ENCODE measurements at regions not wholly inside any gene's neighbourhood (a gene's known extent, or its start where the extent isn't known, plus 50 kb on each side); places are given as distances from the start of the nearest gene placed in this dataset.

DNA sequence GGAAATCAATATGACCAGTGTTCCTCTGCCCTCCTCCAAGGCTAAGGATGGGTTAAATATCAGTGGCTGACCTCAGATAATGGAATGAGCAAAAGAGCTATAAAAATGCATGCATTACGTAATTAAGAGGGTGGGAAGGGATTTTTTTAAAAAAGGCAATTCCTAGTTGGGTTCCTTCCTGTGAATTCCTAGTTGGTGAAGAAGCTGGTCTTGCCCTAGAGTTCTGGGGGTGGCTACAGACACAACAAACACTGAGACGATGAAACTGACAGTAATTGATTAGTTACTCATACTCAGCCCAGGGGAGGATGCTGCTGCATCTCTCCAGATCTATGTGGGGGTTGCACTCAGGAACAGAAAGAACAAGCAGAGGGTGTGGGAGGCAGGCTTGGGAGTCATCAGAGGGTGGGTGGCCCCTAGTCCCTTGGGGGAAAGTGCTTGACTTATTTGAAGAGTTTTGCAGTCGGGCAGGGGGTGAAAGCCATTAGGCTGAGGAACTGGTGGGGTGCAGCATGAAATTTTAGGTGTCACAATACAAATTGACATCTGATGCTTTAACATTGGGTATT, 662.0 kb upstream of the FRG1 start:
- FAIRE-seq = no peak
- DNase-seq (ENCODE audit: extremely low spot score, insufficient read length, low read depth) = no peak

DNA sequence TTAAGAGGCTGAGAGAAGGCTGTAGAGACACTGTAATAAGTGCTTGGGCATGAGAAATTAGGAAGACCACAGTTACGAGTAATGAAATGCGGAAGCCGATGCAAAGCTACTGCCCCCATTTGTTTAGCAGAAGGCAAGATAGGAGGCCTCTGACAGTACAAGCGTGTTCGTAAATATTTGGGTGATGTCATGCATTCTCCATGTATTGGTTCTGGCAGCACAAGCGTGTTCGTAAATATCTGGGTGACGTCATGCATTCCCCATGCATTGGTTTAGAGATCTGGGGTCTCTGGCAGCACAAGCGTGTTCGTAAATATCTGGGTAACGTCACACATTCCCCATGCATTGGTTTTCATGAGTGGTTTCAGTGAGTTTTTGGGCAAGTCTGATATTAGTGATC, 661.5 kb upstream of the FRG1 start:
- no peak for FAIRE-seq
- DNase-seq (ENCODE audit: extremely low spot score, insufficient read length, low read depth) = no peak

DNA sequence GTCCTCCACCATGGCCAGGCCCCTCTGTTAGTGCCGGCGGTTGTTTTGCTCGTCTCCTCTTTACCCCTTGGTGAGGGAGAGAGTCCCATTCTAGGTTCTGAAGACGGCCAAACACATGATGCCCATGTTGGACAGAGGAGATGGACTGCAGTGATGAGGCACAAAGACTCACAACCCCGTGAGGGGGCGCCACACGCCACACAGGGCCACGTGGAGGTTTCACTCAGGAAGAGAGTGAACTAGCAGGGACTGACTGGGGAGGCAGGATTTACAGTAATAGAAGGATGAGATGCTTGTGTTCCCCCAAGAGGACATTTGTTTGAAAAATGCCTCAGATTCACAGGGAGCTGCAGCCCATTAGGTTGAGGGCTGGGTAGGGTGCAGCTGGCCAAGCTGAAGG, 655.3 kb upstream of the FRG1 start:
- FAIRE-seq (no peak), DNase-seq (ENCODE audit: extremely low spot score, insufficient read length, low read depth) (no peak)

DNA sequence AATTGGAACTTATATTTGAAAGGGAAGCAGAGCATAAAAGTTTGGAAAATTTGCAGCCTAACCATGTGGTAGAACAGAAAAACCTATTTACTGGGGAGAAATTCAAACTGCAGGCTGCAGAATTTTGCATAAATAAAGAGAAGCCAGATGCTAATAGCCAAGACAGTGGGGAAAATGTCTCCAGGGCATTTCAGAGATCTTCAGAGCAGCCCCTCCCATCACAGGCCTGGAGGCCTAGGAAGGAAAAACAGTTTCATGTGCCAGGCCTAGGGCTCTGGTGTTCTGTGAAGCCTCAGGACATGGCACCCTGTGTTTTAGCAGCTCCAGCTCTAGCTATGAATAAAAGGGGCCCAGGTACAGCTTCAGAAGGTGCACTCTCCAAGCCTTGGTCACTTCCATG, 648.7 kb upstream of the FRG1 start:
- no peak for FAIRE-seq
- DNase-seq (ENCODE audit: extremely low spot score, insufficient read length, low read depth) = no peak

DNA sequence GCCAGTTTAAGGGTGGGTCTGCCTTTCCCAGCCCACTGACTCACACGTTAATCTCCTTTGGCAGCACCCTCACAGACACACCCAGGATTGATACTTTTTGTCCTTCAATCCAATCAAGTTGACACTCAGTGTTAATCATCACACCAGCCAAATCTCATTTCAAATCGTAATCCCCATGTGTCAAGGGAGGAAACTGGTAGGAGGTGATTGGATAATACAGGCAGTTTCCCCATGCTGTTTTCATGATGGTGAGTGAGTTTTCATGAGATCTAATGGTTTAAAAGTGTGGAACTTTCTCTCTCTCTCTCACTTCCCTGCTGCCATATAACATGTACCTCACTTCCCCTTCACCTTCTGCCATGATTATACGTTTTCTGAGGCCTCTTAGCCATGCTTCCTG, 647.2 kb upstream of the FRG1 start:
- FAIRE-seq (no peak), DNase-seq (ENCODE audit: extremely low spot score, insufficient read length, low read depth) (no peak)

DNA sequence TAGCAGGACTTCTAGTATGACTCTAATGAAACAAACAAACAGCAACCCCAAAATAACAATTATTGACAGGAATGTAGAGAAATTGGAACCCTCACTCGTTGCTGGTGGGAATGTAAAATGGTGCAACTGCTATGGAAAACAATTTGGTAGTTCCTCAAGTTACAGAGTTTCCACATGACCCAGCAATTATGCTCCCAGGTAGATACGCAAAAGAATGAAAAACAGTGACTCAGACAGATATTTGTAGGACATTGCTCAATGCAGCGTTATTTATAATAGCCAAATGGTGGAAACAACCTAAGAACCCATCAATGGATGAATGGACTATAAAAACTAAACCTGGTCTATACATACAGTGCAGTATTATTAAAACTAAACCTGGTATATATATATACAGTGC, 646.1 kb upstream of the FRG1 start:
- FAIRE-seq = no peak
- no peak for DNase-seq (ENCODE audit: extremely low spot score, insufficient read length, low read depth)

DNA sequence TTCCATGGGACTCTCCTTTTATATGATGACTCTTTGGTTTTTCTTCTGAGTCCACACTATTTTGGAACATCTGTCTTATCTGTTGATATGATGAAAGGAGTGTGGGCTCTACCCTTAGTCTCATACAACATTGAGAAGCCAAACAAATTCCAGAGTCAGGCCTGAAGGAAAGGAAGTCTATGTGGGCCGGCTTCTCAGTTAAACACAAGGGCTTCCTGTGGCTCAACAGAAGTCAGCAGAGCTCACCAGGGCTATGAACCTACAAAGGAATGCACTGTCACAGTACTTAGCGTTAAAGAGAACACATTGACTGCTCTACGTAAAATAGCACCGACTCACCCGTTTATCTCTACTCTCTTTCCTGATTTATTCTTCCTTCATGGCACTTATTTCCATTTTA, 641.0 kb upstream of the FRG1 start:
- DNase-seq (ENCODE audit: extremely low spot score, insufficient read length, low read depth) = no peak
- FAIRE-seq = no peak

DNA sequence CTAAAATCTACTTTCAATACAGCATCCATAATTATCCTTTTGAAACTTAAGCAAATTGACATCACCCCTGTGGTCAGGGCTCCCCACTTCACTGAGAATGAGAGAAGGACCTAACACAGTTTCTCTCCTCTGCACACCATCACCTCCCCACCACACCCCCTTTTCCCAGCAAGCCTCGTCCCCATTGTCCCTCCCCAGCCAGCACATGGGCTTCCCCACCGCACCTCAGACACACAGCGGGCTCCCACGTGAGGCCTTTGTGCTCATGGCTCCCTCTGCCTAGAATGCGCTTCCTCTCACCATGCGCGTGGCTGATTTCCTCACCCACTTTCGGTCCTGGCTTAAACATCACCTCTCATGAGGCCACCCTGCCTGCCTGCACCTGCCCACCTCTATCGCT, 639.0 kb upstream of the FRG1 start:
- DNase-seq (ENCODE audit: extremely low spot score, insufficient read length, low read depth) = no peak
- FAIRE-seq = no peak

DNA sequence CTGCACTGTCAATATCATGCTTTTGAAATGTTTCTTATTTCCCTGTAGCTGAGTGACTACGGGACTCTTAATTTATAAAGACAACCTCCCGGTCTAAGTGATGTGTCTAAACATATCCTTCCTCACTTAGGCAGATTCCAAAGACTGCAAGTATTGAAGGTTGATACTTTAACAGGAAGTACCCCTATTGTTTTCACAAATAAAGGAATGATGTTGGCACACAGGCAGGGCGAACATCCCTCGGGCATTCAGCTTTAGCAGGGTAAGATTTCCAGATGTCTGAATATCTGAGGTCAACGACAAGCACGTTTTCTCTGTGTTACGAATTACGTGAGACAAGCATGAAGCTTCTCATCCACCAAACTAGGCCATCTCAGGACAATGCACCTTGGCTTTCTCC, 638.0 kb upstream of the FRG1 start:
- FAIRE-seq = no peak
- DNase-seq (ENCODE audit: extremely low spot score, insufficient read length, low read depth) = no peak

DNA sequence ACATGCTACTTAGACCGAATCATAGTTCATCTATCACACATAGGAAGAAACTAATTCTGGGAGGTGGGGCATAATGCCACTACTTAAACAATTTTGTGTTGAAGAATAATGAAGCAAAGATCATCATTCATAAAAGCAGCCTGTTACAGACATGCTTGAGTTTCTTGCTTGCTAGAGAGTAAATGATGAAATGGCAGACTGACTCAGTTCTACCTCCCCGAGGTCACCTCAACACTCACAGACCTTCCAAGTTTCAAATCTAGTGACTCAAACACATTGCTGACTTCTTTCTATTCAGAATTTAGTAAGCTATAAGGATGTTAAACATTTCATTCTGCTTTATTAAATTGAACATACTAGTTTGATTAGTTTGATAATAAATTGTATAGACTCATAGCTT, 636.5 kb upstream of the FRG1 start:
- FAIRE-seq (no peak), DNase-seq (ENCODE audit: extremely low spot score, insufficient read length, low read depth) (no peak)

DNA sequence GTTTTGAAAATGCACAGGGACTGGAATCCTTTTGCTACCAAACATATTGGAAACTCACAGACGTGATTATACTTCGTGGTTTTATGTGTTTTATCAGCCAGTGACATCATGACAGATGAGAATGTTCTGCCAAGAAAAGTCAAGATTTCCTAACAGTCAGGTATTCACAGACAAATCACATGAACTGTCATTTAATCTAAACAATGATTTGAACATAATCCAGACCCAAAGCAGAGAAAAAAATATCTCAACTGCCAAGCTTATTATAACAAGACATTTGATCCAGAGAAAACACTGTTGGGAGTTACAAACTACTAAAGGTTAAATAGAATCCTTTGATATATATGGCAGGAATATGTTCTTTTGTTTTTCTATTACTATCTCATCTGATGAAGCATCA, 635.9 kb upstream of the FRG1 start:
- DNase-seq (ENCODE audit: extremely low spot score, insufficient read length, low read depth) = no peak
- no peak for FAIRE-seq

DNA sequence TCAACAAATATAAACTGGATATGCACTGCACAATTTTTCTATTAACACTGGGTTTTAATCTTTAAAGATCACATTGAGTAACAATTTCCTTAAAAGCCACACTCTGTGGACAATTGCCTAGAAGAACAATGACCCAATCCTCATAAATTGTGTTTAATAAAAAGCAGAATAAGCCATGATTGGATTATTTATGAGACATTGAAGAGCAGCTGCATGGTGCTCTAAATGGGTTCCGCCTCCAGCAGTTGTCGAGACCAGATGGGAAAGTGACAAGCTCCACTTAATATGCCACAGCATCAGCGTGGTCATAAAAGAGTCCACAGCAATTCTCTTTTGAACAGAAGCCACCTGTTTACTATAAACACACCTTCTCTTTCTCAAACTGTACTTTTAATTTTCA, 635.2 kb upstream of the FRG1 start:
- DNase-seq (ENCODE audit: extremely low spot score, insufficient read length, low read depth) = no peak
- no peak for FAIRE-seq

DNA sequence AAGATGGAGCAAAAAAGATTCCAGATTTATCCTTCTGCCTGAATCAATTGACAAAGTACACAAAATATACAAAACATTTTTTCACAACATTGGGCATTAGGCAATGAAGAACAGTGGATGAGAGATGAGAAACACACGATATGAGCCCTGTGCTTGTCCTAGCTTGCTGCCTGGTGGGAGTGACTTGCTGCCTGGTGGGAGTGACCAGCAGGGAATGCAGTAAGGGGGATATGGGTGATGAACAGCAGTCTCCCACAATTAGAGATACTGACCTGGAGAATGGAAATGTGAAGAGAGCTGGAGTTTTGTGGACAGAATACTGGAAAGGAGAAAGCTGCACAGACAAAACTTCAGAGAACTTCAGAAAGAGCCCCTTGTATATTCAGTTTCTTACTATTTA, 629.4 kb upstream of the FRG1 start:
- DNase-seq (ENCODE audit: extremely low spot score, insufficient read length, low read depth) = no peak
- FAIRE-seq = no peak

DNA sequence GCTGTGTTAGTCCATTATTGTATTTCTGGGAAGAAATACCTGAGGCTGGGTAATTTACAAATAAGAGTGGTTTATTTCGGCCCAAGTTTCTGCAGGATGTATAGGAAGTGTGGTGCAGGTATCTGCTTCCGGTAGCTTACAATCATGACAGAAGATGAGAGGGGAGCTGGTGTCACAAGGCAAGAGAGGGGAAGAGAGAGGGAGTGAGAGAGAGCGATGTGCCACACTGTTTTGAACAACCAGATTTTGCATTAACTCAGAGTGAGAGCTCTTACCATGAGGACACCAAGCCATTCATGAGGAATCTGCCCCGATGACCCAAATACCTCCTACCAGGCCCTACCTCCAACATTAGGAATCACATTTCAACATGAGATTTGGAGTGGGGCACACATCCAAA, 627.6 kb upstream of the FRG1 start:
- DNase-seq (ENCODE audit: extremely low spot score, insufficient read length, low read depth) = no peak
- no peak for FAIRE-seq

DNA sequence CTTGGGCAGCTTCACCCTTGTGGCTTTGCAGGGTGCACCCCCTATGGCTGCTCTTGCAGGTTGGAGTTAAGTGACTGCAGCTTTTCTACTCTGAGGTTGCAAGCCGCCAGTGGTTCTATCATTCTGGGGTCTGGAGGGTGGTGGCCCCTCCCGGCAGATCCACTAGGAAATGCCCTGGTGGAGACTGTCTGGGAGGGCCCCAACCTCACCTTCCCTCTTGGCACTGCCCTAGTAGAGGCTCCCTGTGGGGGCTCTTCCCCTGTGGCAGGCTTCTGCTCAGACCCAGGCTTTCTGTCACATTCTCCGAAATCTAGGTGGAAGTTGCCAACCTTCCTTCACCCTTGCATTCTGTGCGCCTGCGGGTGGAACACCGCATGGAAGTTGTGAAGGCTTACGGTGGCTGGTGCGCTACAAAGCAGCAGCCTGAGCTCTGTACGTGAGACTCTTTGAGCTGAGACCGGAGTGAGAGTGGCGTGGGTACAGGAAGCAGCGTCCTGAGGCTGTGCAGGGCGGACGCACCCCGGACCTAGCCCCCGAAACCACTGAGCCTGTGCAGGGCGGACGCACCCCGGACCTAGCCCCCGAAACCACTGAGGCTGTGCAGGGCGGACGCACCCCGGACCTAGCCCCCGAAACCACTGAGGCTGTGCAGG, 626.7 kb upstream of the FRG1 start:
- FAIRE-seq (no peak), DNase-seq (ENCODE audit: extremely low spot score, insufficient read length, low read depth) (no peak)

DNA sequence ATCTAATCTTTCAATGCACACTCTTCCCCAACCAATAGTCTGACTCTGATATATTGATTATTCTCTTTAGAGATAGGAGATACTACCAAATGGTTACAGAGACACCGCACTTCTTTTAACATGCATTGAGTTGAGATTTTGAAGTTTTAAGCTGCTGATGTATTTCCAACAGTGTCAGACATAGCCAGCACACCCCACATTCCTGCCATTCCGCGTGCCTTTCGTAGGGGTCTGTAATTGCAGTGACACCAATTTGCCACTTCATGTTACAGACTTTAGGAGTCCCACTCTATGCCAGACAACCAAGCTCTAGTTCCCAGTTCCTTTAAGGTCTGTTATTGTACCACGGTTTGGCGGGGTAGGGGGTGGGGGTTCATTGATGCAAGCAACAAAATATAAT, 618.2 kb upstream of the FRG1 start:
- DNase-seq (ENCODE audit: extremely low spot score, insufficient read length, low read depth) (no peak), FAIRE-seq (no peak)

DNA sequence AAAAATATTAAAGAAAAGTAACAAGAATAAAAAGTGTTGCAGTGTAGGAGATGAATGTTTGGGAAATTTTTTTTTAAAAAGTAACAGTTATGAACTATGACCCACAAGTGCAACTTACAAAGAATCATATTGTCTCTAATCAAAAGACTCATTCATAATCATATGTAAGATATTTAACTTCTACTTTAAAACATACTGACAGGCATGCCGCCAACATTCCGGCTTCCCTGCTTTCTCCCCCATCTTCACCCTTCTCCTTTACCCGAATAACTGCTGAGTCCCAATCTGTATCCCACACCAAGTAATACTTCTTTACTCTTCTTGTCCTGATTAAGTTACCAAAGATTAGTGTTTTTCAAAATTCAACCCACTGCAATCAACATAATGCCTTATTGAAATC, 598.8 kb upstream of the FRG1 start:
- DNase-seq (ENCODE audit: extremely low spot score, insufficient read length, low read depth) (no peak), FAIRE-seq (no peak)

DNA sequence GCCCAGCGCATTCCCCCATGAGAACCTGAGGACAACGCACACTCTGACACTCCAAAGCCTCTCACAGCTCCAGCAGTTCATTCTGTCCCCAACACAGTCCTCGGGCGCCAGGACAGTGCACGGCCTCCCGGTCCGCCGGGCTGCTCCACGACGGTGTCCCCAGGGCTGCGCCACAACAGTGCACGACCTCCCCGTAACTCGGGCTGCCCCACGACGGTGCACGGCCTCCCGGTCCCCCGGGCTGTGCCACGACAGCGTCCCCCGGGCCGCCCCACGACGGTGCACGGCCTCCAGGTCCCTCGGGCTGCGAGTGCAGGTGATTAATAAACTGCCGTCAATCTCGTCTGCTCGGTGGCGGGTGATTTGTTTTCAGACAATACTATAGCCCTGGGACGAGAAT, 585.1 kb upstream of the FRG1 start:
- no peak for FAIRE-seq
- DNase-seq (ENCODE audit: extremely low spot score, insufficient read length, low read depth) = no peak

DNA sequence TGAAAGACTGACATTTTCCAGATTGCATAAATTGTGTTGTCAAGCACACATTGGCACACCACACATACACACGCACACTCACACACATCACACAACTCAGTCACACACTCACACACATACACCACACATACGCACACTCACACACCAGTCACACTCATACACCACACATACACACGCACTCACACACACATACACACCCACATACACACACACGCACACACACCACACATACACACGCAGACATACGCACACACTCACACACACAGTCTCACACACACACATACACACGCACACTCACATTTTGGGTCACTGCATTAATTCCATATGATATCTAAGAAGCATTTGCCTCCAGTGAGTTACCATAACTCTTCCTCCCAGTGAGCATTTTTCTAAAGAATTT, 578.3 kb upstream of the FRG1 start:
- FAIRE-seq (no peak), DNase-seq (ENCODE audit: extremely low spot score, insufficient read length, low read depth) (no peak)

DNA sequence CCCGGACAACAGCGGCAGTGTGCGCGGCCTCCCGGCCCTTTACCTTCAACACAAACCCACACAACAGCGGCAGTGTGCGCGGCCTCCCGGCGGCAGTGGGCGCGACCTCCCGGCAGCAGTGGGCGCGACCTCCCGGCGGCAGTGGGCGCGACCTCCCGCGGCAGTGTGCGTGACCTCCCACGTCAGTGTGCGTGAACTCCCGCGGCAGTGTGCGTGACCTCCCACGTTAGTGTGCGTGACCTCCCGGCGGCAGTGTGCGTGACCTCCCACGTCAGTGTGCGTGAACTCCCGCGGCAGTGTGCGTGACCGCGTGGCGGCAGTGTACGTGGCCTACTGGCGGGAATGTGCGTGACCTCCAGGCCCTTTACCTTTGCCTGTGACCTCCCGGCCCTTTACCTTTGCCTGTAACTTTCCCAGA, 576.6 kb upstream of the FRG1 start:
- DNase-seq (ENCODE audit: extremely low spot score, insufficient read length, low read depth) = no peak
- FAIRE-seq = no peak

DNA sequence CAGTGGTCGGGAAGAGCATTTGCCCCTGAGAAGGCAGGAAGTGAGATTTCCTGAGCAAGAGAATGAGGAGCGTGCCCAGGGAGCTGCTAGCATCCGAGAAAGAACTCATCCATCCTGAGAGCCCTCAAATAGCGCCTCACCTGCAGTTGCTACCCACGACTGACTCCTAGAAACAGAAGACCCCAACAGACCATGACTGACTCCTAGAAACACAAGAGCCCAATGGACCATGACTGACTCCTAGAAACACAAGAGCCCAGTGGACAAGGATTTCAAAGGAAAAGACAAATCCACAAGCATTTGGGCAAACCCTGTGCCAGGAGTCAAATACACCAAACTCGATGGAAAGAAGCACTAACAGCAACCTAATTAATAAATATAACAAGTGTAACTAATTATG, 575.2 kb upstream of the FRG1 start:
- FAIRE-seq = no peak
- DNase-seq (ENCODE audit: extremely low spot score, insufficient read length, low read depth) = no peak

DNA sequence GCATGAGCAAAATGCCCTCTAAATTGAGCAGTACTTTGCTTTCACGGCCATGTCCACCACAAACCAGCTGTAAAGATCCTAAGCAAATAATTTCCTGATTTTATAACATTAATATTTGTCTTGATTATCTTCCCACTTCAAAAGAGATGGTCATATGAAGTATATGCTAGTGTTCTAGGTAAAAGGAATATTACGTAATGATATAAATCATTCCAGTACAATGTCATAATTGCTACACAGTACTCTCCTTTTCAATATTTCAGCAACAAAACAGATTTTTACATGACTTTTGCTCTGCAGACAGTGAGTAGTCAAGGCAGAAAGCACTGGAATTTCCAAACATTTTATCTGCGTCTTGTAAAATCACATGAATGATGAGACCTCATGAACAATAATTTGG, 572.8 kb upstream of the FRG1 start:
- DNase-seq (ENCODE audit: extremely low spot score, insufficient read length, low read depth) (no peak), FAIRE-seq (no peak)

DNA sequence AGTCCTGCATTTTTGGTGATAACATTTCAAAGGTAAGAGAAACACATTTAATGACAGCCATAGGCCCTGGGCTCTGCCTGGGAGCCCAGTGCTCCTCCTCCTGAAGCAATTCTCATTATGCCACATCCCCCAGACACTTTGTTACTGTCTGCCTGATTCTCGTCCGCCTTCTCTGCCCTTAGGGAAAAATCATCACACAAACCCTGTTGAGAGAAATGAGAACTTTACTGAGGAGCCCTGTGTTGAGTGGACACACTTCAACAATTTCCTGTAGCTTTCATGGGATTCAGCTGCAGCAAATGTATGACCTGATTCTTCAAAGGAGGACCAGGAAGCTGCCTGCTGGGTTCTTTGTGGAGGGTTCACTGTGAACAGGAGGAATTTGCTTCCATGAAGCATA, 566.5 kb upstream of the FRG1 start:
- FAIRE-seq (no peak), DNase-seq (ENCODE audit: extremely low spot score, insufficient read length, low read depth) (no peak)
